ENCODE measurements at regions not wholly inside any gene's neighbourhood (a gene's known extent, or its start where the extent isn't known, plus 50 kb on each side); places are given as distances from the start of the nearest gene placed in this dataset.
A peak's percentile ranks its signal among the peaks of the same experiment; 100 is the strongest.
"Not testable (repeated sequence)": the region's sequence is repeated elsewhere in the genome, so short reads cannot be mapped to it uniquely, and the experiment has no call there.

DNA sequence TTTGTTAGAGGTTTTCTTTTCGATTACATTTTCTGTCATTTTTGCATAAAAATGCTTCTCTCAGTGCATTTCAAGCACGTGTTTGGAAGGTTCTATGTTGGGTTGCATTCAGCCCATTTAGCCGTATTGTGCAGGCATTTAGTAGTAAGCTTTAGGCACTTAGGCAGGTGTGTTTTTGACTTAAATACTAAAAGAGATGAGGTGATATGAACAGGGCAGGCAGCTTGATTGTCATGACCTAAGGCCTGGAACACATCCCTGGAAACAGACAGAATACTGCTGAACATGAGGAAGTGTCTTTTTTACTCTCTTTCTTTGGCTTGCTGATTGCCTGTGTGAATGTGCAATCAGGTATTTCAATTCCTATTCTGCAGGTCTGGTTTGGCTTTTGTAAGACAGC, 610.5 kb upstream of the MAN1A1 start:
- DNase-seq (ENCODE audit: low spot score) = no peak

DNA sequence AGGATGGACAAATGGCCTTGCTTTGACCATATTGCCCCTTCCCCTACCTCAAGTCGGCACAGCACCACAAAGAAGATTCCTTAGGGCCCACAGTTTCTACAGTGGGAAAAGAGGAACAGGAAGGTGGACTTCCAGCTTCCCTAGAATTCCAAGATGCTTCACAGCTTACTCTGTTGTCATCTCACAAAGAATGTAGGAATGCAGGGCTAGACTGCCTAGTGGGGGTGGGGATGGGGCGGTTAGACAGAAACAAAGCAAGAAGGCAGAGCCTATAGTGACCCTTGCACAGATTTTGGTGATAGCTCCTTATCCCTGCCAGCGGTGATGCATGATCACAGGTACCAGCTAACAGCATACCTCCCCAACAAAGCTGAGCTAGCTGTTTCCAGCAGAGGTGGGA, 607.6 kb upstream of the MAN1A1 start:
- no peak for DNase-seq (ENCODE audit: low spot score)

DNA sequence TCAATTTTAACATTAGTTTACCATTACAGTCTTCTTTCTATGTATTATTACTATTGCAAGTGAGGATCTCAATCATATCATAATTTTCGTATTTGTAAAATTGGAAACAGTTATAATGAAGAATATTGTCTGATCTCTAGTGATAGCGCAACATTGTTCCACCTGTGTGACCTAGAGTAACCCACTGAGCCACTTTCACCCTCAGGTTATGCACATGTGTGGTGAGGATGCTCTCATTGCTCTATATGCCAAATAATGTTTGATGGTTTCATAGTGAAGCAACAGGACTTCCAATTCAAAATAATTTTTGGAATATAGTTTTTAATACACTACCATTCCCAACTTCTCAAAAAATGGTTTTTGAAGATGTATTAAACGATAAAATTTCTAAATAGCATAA, 603.1 kb upstream of the MAN1A1 start:
- DNase-seq (ENCODE audit: low spot score) = no peak

DNA sequence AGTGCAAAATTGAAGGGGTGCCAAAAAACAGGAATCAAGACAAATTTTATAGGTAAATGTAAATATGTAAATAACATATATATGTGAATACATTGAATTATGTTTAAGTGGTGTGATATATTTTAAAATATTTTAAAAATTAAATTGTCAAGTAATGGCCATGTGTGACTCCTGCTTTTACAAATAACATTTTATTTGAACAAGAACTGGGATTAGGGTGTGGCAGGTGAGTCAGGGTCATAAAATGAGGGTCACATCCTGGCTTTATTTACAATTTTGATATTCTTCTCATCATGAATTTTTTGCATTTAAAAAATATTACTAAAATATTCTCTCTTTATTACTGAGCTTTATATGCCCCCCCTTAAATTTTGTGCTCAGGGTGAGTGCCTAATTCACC, 601.1 kb upstream of the MAN1A1 start:
- DNase-seq (ENCODE audit: low spot score) = peak; percentile 60

DNA sequence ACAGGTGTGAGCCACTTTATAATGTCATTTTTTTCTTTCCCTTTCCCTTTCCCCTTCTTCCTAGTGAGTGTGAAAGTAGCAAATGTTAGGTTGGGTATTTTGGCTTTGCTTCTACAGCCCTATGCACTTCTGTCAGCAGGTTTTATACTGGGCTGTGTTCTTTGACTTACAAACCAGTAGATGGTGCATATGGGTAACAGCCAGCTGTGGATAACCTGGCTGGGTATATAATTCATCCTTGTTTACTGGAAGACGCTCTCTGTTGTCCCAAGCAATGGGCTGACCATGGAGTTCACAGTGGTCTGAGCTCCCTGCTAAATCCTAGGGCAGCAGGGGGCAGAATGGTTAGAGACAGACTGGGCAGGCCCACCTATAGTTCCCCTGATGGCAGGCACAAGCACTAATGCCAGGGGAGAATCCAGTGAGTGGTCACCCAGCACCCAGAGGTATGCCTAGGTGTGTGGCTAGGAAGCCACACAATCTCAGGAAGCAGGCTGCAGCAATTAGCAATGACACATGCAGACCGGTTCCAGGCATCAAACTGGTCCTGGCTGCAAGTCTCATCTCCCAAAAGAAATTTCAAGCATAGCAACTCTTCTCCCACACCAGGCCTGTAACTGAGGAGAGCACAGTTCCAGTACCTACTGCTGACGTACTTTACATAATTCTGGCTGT, 592.7 kb upstream of the MAN1A1 start:
- no peak for DNase-seq (ENCODE audit: low spot score)

DNA sequence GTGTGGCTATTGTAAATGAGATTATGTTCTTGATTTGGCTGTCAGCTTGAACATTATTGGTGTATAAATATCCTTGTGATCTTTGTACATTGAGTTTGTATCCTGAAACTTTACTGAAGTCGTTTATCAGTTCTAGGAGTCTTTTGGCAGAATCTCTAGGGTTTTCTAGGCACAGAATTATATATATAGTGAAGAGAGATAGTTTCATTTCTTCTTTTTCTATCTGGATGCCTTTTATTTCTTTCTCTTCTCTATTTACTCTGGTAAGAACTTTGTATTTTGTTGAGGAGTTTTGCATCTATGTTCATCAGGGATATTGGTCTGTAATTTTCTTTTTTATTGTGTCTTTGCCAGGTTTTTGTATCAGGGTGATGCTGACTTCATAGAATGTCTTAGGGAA, 589.2 kb upstream of the MAN1A1 start:
- DNase-seq (ENCODE audit: low spot score) = no peak

DNA sequence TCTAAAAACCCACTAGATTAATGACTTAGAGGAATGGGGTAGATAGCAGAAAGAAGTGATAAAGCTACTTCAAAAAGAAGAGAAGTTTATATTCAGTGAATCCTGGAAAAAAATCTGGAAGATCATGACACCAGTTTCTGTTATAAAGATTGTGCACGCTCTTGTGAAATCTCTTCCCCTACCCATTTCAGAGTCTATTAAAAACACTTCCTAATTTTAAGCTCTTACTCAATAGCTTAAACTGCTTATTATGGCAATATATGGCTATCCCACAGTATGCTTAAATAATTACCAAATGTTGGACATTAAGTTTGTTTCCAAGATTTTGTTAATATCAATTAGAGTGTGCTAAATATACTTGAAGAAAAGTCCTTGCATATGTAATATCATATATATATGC, 585.3 kb upstream of the MAN1A1 start:
- no peak for DNase-seq (ENCODE audit: low spot score)

DNA sequence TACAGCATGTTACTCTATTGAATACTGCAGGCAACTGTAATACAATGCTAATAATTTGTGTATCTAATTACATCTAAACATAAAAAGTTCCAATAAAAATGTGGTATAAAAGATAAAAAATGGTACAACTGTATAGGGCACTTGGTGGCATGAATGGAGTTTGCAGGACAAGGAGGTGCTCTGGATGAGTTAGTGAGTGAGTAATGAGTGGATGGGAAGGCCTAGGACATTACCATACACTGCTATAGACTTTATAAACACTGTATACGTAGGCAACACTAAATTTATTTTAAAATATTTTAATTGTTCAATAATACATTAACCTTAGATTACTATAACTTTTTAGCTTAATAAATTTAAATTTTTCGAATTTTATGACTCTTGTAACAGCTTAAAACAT, 579.6 kb upstream of the MAN1A1 start:
- DNase-seq (ENCODE audit: low spot score) = no peak

DNA sequence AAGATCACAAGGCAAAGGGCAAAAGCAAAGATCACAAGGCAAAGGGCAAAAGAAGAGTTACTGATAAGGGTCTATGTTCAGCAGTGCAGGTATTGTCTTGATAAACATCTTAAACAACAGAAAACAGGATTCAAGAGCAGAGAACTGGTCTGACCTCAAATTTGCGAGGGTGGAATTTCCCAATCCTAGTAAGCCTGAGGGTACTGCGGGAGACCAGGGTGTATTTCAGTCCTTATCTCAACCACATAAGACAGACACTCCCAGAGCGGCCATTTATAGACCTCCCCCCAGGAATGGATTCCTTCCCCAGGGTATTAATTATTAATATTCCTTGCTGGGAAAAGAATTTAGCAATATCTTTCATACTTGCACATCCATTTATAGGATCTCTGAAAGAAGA, 575.3 kb upstream of the MAN1A1 start:
- DNase-seq (ENCODE audit: low spot score) = not testable (repeated sequence)

DNA sequence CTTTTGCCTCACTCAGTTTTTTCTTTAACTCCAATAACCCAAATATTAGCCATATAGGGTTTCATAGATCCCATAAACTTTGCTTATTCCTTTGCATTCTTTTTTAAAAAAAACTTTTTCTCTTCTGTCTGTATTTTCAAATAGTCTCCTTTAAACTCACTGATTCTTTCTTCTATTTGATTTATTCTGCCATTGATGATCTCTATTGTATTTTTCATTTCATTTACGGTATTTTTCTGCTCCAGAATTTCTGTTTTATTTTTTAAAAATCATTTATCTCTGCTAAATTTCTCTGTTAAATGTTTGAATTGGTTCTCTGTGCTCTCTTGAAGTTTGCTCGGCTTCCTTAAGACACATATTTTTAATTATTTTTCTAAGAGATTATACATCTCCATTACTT, 573.3 kb upstream of the MAN1A1 start:
- no peak for DNase-seq (ENCODE audit: low spot score)

DNA sequence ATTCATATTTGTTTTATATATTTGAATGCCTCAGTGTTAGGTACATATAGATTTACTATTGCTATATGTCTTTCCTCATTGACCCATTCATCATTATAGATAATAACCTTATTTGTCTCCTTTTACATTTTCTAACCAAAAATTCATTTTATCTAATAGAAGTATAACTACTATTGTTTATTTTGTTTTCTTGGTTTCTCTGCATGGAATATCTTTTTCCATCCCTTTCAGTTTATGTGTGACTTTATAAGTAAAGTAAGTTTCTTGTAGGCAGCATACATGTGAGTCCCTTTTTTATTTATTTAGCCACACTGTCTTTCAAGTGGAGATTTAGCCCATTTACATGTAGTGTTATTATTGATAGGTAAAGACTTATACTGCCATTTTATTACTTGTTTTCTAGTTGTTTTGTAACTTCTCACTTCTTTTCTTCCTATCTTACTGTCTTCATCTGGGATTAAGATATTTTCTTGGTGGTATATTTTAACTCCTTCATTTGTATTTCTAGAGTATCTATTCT, 572.0 kb upstream of the MAN1A1 start:
- no peak for DNase-seq (ENCODE audit: low spot score)

DNA sequence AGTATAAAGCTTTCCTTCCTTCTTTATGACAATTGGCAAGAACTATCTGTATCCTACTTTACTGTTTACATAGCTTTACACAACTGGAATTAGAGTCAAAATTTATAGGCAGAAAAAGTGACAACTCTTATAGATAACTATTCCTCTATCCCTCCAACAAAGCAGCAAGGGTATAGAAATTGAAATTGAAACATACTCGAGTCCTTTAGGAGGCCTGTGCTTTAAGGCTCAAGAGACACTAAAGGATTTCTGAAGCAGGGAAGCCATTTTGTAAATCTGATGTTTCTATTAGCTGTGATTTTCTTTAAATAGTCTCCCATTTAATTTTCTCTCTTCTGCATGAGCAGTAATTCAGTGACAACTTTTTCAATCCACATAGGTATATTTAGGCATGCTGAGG, 567.6 kb upstream of the MAN1A1 start:
- no peak for DNase-seq (ENCODE audit: low spot score)

DNA sequence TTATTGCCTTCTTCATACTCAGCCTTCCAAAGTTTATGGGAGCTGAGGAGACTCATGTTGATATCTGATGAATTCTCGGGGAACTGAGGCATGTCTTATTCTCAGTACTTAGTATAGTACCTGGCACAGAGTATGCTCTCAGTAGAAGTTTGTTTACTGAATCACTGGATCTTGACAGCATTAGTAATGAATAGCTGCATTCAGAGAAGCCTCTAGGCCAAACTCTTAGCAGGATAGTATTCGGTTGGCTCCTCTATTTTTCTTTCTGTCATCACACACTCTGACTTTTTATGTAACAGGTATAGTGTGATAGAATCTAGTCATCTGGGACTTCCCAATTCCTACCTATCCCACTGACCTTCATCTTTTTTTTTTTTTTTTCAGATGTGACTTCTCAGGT, 566.4 kb upstream of the MAN1A1 start:
- no peak for DNase-seq (ENCODE audit: low spot score)

DNA sequence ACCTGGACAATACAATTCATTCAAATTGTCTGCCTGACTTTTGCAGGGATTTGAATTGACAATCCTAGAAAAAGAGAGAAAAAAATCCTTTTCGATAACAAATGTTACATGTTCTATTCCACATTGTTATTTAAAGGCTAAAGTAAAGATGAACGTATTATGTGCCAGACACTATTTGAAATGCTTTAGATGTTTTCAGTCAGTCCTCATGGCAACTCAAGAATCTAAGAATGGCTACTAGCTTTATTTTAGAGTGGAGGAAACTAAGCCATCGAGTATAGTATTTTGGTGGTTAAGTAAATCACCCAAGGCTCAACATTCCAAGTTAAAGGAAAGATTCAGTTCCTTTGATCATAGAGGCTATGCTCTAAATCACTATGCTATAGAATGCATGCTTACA, 558.6 kb upstream of the MAN1A1 start:
- no peak for DNase-seq (ENCODE audit: low spot score)

DNA sequence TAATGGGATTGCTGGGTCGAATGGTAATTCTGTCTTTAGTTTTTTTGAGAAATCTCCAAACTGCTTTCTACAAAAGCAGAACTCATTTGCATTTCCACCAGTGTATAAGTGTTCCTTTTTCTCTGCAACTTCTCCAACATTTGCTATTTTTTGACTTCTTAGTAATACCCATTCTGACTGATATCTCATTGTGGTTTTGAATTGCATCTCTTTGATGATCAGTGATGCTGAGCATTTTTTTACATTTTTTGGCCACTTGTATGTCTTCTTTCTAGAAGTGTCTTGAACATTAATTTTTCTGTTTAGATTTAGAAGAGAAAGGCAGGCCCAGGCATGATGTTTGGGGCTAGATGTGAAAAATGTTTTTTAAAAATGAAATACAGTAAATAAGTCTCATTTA, 553.1 kb upstream of the MAN1A1 start:
- DNase-seq (ENCODE audit: low spot score) = no peak

DNA sequence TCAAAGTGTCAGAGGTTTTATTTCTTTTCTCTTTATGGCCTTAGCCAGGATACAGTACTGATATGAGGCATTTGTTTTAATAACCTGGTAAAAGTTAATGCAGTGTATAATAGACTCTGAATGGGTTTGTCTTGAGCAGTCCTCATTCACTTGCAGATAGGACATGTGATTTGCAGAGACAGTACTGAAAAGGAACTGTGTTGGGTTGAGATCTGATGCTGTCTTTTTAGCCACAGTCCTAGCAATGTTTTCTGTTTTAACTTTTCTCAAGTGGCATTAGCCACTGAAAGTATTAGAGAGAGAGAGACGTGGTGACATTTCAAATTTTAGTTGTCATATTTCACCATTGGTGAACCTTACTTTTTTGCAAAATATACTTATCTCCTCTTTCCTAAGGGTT, 547.2 kb upstream of the MAN1A1 start:
- no peak for DNase-seq (ENCODE audit: low spot score)

DNA sequence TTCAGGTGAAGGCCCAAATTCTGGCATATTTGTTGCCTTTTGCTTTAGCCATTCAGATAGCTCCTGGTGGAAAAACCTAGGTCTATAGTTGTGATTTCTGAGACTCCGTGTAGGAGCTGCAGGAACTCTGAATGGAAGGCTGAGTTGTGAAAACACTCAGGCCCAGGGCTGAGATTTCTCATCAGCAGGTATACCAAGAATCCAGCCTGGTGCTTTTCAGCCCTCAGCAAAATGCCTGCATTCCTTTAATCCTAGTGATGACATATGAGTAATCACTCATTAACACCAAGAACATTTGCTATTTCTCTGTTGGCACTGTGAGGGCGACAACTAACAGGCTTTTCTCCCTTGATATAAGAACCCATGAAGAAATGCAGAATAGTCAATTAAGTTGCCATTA, 546.1 kb upstream of the MAN1A1 start:
- no peak for DNase-seq (ENCODE audit: low spot score)

DNA sequence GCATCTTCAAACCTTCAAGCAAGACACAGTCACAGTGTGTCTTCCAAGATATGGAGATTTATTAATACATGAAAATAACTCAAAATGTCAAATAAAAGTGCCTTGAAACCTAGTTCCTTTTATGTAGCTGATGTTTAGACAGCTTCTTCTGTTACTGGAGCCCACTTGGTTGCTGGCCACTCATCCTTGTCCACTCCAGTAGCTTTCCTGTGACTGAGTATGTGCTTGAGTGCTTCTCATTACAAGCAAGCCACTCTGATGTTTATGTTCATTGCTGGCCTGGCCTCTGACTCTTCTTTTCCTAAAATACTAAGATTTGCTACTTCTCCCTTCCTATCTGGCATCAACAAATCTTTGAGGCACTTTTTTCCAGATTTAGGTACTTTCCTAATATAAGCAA, 545.2 kb upstream of the MAN1A1 start:
- no peak for DNase-seq (ENCODE audit: low spot score)

DNA sequence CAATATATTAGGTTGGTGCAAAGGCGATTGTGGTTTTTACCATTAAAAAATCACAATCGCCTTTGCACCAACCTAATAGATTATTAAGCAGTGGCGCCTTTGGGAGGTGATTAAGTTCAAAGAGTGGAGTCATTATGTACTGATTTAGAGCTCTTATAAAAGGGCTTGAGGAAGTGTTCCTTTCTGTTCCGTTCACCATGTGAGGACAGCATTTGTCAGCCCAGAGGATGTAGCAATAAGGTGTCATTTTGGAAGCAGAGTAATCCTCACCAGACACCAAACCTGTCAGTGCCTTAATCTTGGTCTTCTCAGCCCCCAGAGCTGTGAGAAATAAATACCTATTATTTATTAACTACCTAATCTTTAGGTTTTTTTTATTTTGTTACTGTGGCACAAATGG, 542.1 kb upstream of the MAN1A1 start:
- no peak for DNase-seq (ENCODE audit: low spot score)

DNA sequence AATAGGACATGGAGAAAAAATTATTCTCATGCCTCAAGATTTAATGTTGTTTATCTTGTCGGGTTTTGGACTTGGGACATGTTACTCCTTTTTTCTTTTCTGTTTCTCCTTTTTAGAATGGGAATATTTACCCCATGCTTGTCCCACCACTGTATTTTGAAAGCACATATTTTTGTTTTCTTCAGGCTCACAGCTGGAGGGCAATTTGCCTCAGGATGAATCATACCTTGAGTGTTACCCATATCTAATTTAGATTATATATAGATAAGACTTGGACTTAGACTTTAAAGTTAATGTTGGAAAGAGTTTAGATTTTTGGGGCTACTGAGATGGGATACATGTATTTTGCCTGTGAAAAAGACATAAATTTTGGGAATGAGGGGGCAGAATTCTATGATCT, 541.6 kb upstream of the MAN1A1 start:
- DNase-seq (ENCODE audit: low spot score) = no peak

DNA sequence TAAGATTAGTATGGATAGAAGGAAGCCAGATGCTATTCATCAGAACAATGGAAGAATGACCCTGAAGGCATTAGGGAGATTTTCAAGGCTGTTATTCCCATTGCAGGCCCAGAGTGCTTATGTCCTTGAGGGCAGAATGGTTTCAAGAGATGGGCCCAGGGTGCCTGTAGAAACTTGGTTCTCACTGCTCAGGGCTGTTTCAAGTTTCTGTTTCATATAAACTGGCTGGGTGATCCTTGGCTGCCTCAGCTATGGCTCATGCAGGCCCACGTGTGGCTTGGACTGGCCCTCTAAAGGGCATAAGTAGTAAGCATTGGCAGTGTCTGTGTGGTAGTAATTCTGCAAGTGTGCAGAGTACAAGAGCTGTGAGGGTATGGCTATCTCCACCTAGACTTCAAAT, 540.9 kb upstream of the MAN1A1 start:
- DNase-seq (ENCODE audit: low spot score) = no peak

DNA sequence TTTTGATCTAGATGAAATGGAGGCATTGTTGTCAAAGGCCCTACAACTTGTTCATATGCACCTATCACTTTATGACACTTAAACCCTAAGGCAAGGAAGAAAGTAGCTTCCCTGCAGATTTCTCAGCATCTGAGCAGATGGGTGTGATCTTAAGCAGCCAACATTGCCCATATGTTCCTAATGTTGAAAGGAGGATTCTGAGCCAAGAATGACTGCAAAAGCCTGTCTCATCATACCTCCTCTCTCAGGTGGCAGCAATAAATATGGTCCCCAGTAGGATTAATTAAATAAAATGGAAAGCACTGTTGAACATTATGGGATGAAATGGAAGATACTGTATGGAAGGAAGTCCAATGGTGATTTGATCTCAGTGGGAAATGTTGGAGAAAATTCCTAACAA, 538.1 kb upstream of the MAN1A1 start:
- no peak for DNase-seq (ENCODE audit: low spot score)

DNA sequence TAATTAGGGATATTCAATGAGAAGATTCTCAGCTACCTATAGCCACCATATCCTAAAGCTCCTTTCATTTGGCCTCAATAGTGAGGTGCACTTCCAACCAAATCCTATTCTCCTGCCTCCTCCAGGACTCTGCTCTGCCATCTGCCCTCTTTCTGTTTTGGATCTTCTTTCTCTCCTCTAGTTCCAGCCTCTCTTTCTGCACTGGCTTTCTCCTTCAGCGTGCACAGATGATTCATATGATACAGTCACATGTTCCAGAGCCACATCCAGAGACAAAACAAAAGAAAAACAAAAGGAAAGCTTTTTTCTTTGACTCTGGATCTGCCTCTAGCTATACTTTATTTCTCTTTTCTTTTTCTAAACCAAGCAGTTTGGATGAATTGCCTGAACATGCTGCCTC, 531.9 kb upstream of the MAN1A1 start:
- DNase-seq (ENCODE audit: low spot score) = no peak

DNA sequence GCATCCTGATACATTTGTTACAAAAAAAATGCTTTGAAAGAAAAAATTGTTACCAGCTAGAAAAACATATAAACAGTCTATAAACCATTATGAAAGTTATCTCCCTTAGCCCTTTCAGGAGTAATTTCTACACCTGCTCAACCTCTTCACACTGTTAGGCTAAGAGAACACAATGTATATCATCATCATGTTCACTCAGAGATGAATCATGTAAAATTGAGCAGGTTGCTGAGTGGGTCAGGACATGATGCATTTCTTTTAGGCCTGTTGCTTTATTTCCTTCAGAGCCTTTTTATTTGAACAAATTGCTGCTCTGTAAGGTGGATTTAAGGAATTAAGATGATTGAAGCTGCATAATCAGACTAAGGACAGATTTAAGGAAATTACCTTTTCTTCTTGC, 531.3 kb upstream of the MAN1A1 start:
- DNase-seq (ENCODE audit: low spot score) = no peak

DNA sequence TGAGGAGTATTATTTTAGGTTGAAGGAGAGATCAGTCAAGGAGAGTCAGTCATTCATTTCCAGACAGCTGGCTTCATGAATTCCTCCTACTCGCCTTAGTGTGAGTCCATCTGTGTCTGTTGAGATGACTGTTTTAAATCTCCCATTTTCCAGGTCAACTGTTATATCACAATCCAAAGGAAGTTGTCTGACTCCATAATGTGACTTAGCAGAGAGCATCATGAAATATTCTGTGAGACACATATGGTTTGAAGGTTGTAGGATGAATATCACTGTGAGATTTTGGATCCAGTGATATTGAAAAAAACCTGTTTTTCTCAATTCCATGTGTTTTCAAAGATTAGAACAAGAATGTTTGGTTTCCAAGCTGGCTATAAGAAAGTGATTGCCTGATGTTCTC, 530.2 kb upstream of the MAN1A1 start:
- DNase-seq (ENCODE audit: low spot score) = no peak

All from LoVo (cell line).